Fibroblast of lung (primary cell): ENCODE measurements at regions not wholly inside any gene's neighbourhood (a gene's known extent, or its start where the extent isn't known, plus 50 kb on each side); places are given as distances from the start of the nearest gene placed in this dataset.

Experiments
- CTCF ChIP-seq, 2 donors: IDR thresholded peaks in 1 of 2; conservative IDR thresholded peaks in 1 of 2; 1 replicate in 1 of 2; 2 replicates in 1 of 2; pipeline ENCODE4 v1.5.1; 2011 to 2012; ENCODE audit warnings: low read length in 2 of 2, control low read depth in 1 of 2, inconsistent platforms in 1 of 2, low read depth in 1 of 2, mild to moderate bottlenecking in 1 of 2
- EZH2 ChIP-seq: IDR thresholded peaks from 2 replicates; pipeline ENCODE4 v1.5.1; 2012; ENCODE audit warnings: low read length, control low read depth, mild to moderate bottlenecking; ENCODE audit errors: missing control alignments

GRCh38 chr12:33795536-33795935 is 226.8 kb upstream of the ALG10 start:
- no peak for TF ChIP-seq CTCF (conservative IDR thresholded peaks at IDR 0.05 in 1 of 2, IDR thresholded peaks at IDR 0.05 in 1 of 2; ENCODE audit: low read depth in 1 of 2, low read length in 2 of 2)
- no peak for TF ChIP-seq EZH2
